GM12875 (cell line): ENCODE measurements at regions not wholly inside any gene's neighbourhood (a gene's known extent, or its start where the extent isn't known, plus 50 kb on each side); places are given as distances from the start of the nearest gene placed in this dataset.

ENCODE experiments used
- H3K4me3 ChIP-seq: one replicate; pipeline ENCODE4 v1.5.1; 2011; ENCODE audit warnings: low read depth, low read length, control low read depth
- CTCF ChIP-seq: IDR thresholded peaks from 2 replicates; pipeline ENCODE4 v1.5.1; 2011; ENCODE audit warnings: low read depth, mild to moderate bottlenecking, control low read depth, inconsistent platforms, low read length, moderate library complexity, borderline replicate concordance; ENCODE audit not compliant: insufficient read depth

DNA sequence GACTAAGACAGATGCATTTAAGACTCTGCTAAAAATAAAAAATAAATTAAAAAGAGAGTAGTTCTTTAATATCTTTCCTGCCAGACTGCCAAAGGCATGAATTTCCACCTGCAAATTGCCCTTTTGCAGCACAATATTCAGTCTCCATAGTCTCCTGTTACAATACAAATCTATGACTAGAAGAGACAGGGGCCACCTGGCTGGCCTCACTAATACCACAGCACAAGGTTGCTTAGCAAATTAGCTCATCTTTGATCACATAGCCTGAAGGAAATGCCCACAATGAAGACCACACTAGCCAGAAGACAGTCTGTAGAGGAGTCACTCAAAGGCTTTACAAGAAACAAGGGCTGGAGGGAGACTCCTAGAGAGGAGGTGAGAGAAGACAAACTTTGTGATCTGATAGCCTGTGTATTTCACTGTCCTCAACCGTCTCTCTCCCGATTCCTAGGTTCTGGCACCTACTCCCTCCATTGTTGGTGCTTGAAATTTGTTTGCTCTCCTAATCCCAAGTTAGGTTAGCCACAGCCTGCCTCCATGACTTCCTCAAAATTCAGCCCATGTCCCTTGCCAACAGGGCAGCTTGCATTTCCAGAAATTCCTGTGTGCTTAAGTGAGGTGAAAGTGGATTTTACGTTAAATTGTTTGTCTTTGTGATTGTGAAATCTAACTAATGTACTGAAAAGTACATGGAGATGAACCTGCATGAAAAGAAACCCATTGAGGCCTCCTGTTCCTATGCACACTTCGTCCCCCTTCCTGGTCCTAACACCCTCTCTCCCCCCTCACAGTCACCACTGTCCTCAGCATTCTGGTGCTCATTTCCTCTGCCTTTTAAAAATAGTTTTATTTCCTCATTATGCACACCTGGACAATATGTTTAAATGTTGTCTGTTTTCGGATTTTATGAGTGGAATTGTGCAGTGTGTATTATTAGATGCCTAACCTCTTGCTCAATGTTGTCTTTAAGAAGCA lies 88.7 kb upstream of the PLXNC1 start:
- no peak overlapping the region for H3K4me3 ChIP-seq
- TF ChIP-seq CTCF = no peak

GRCh38 chr12:94062194-94062593 lies 86.2 kb upstream of the PLXNC1 start:
- no peak for TF ChIP-seq CTCF
- no peak overlapping the region for H3K4me3 ChIP-seq

GRCh38 chr12:94062796-94063635 lies 85.4 kb upstream of the PLXNC1 start:
- no peak for TF ChIP-seq CTCF
- no peak overlapping the region for H3K4me3 ChIP-seq

GRCh38 chr12:94070520-94070919 lies 77.9 kb upstream of the PLXNC1 start:
- TF ChIP-seq CTCF = no peak

GRCh38 chr12:94071258-94071657 lies 77.1 kb upstream of the PLXNC1 start:
- TF ChIP-seq CTCF = no peak
- no peak overlapping the region for H3K4me3 ChIP-seq

More at GRCh38 chr12:94070520-94070919, 77.9 kb upstream of the PLXNC1 start:
- no peak overlapping the region for H3K4me3 ChIP-seq

GRCh38 chr12:94073441-94074051 lies 74.8 kb upstream of the PLXNC1 start:
- no peak for TF ChIP-seq CTCF
- H3K4me3 ChIP-seq = no peak overlapping the region
